Erythroblast (primary cell): ENCODE measurements at regions not wholly inside any gene's neighbourhood (a gene's known extent, or its start where the extent isn't known, plus 50 kb on each side); places are given as distances from the start of the nearest gene placed in this dataset.
"Not testable (repeated sequence)": the region's sequence is repeated elsewhere in the genome, so short reads cannot be mapped to it uniquely, and the experiment has no call there.

Experiments
- DNase-seq, 2 experiments: peaks; one replicate each; lab custom pipeline; 2025; lab: John Stamatoyannopoulos, UW
- GATA1 ChIP-seq: IDR thresholded peaks from 2 replicates; pipeline ENCODE4 v1.6.1; 2011; ENCODE audit warnings: low read depth, mild to moderate bottlenecking, control low read depth, low read length, moderate library complexity
- POLR2A ChIP-seq: IDR thresholded peaks from 2 replicates; pipeline ENCODE4 v1.6.1; 2011; ENCODE audit warnings: mild to moderate bottlenecking, low read length

DNA sequence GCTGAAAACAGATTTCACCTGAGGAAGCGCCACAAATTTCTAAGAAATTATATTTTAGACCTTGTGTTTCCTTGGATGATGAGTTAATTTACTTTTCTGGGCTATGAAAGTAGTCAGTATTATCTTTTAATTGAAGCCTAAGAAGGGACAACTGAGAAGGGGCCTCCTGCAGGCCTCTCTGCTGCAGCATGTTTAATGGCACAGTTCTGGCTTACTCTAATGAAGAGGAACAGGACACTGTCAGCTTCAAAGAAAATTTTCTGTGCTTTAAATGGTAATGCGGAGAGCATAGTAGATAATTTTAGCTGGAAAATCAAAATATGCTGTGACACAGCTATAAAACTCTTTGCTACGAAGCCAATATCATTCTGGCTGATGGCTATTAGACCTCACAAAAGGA lies 167.4 kb downstream of the HDGFL1 start:
- TF ChIP-seq GATA1 (no peak), POLR2A (no peak)
- no peak for DNase-seq

DNA sequence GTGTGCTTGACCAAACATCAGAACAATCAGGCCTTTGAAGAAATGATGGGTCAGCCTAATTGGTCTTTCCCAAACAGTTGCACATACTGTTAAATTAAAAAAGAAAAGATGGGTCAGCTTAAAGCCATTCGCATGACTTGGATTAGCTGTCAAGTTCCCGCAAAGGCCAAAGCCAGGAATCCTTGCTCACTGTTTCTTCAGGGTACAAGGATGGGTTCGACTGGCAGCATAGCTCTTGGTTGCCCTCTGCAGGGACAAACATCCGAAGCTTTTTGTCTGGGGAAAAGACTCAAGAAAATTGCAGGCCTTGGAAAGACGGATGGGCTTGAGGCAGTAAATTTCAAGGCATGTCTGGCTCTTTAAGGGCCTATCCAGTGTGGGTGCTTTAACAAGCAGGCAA lies 168.0 kb downstream of the HDGFL1 start:
- no peak for TF ChIP-seq GATA1
- TF ChIP-seq POLR2A, result no peak
- peak; percentile 0 to 1 for DNase-seq

DNA sequence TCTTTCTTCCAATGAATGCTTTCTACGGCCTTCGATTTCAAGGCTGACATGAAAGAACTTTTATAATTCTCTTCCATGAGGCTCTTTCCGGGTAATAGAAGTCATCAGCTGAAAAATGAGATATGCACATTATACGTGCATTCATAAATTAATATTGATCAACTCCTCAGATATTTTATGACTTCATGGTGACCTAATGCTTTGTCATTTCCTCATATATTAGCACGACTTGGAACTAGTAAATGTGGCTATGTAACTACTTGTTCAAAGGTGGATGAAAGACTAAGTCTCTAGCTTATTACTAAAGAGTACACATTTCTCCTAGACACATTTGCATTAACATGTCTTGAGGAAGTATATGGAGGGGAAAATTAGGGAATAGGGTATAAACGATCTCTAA lies 168.8 kb downstream of the HDGFL1 start:
- no peak for TF ChIP-seq POLR2A
- TF ChIP-seq GATA1, result no peak
- DNase-seq, result no peak

DNA sequence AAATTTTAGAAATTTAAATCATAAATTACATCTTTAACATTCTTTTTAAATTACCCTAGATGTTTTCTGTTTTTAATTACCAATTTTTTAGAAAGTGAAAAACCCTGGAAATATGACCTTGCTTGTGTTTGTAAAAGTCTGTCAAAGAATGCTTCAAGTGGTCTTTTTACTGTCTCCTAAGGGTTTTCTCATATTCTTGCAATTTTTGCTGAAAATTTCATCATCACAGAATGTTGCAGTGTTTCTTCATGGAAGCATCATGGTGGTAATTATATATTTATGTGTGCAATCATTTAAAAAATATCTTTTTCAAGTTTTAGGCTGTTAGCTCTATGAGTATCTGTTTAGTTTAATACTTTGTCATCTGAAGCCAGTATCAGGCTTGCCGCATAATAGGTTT lies 178.2 kb downstream of the HDGFL1 start:
- no peak for TF ChIP-seq GATA1
- TF ChIP-seq POLR2A, result no peak

DNA sequence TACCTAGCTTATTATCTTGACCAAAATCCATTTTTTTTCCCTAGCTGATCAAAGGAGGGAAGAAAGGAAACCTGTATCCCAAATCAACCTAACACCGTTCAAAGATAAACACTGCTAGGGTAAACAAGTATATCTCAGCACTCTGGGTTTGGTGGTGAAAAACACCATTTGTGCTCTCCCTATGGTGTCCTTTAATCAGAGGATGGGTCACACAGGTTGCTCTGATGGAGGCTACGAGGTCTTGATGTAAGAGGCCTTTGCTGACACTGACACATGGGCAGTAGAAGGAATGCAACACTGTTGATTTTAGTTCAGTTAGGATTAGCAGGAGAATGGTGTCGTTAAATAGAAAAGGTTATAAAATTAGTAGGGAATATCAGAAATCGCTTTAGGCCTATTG lies 179.3 kb downstream of the HDGFL1 start:
- TF ChIP-seq POLR2A, result no peak
- TF ChIP-seq GATA1, result no peak
- DNase-seq, result no peak

More for the DNA sequence above, 178.2 kb downstream of the HDGFL1 start:
- DNase-seq, result no peak

DNA sequence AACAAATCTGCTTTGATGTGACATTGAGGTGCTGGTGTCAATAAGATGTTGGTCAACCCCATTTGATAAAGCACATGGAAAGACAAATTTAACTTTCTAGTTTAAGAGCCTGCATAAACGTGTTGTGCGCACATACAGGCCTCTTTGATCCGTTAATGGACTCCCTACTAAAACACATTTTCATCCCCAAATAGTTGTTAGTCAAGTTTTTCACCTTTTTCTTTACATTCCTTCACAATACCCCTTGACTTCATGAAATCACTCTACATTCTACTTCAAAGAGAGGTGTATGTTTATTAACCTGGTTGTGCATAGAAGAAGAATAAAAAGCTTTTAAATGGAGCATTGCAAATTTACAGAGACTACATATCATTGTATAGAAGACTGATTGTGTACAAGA lies 180.3 kb downstream of the HDGFL1 start:
- TF ChIP-seq POLR2A, result no peak
- TF ChIP-seq GATA1, result no peak
- DNase-seq, result no peak

DNA sequence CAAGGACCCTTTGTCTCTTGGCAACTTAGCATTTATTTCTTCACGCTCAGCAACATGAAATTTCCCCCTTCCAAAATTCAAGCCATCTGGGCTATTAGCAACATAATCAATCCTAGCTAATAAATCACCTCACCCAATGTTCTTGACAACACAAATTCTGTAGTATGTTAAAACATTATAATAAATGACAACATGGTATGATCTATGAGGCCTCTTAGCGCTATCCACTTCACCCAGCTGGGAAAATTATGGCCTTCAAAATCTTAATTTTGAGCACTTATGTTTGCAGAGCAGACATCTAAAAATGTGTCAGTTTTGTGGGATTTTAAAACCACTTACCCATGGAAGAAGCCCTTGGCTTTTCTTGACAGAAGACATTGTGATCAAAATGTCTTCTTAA lies 181.9 kb downstream of the HDGFL1 start:
- no peak for DNase-seq
- no peak for TF ChIP-seq GATA1

DNA sequence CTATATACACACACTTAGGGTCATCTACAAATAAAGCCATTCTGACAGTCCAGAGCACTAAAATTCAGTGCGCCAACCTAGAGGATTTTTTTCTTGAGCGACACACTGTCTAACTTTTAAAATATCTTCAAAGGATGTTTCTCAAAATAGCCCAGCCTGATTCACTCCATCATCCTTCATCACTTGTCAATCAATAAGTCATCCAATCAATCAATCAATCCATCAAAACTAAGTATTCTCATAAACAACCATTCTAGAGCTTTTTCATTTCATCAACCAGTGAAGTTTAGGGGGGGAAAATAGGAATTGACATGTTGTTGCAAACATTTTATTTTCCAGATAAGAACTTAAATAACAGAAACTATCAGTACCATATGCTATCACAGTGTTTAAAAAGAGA lies 183.2 kb downstream of the HDGFL1 start:
- TF ChIP-seq POLR2A (no peak), GATA1 (no peak)
- no peak for DNase-seq

DNA sequence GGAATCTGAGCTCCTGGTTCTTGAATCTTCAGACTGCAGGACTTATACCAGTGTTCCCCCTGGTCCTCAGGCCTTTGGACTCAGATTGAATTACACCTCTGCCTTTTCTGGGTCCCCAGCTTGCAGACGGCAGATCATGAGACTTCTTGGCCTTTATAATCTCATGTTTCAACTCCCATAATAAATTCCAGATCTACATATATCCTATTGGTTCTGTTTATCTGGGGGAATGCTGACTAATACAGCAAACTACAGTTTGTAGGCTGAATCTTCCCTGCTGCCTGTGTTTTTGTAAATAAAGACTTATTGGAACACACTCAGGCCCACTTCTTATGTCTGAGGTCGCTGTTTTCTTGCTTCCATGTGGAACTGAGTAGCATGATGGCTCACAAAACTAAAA lies 184.7 kb downstream of the HDGFL1 start:
- DNase-seq, result no peak

DNA sequence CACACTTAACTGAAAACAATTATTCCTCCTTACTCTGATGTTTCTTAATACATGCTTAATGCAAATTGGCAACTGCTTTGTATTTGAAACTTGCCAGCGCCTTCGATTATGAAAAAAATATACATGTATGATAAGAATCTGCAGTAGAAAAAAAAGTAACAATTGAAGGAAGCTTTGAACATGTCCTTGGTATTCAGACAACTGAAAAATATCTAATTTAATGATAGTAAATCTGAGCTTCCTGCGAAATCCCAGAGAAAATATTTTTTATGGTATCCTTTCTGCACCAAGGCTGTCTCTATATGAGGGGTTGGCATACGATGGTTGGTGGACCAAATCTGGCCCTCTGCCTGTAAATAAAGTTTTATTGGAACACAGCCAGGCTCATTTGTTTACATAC lies 186.2 kb downstream of the HDGFL1 start:
- no peak for TF ChIP-seq POLR2A
- TF ChIP-seq GATA1, result no peak

More for the DNA sequence above, 184.7 kb downstream of the HDGFL1 start:
- TF ChIP-seq GATA1 (no peak), POLR2A (no peak)

DNA sequence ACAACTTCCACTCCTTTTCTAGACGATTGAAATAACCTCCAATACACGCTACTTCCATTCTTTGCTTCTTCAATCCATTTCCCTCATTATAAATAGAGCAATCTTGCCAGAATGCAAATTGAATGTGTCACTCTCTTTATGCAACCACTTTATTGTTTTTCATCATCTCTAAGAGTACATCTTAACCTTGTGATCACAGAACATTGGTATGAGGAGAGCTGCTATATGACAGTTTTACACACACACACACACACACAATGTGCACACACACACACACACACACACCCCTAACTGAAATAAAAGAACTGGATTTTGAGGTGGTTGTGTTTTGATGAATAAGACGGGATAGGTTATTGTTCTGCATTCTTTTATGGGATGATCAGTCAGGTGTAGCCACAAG lies 187.0 kb downstream of the HDGFL1 start:
- TF ChIP-seq POLR2A, result no peak
- no peak for TF ChIP-seq GATA1
- DNase-seq, result no peak

More for the DNA sequence above, 186.2 kb downstream of the HDGFL1 start:
- no peak for DNase-seq

DNA sequence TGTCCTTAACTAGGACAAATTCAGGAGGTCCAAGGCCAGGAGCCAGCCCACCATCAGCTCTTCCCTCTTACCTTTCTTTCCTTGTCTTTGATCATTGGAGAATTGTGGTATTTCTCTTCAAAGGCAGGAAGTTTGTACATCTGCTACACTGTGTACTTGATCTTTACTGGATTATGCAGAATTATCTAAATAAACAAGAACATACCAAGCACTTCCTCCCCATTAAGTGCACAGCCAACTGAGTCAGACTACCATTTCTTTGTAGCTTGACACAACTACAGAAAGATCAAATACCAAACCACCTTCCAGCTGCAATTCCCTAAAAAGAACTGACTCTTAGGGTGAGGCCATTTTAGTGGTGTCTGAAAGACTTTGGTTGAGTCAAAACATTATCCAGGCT lies 195.1 kb downstream of the HDGFL1 start:
- TF ChIP-seq POLR2A (no peak), GATA1 (no peak)
- no peak for DNase-seq

DNA sequence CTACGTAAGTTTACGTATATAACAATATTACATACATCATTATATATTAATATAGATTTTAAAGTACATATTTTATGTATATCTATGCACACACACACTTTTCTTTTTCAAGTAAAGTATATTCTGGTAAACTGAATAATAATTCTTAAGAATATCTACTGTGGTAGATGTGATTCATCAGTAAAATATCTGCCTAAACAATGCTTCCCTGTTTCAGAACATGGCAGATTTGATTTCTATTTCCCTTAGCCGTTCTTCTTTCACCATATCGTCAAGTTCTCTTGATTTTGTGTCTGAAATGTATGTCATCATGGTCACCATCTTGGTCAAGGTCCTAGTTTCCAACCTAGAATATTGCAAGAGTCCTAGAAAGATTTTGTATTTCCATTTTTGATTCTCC lies 195.6 kb downstream of the HDGFL1 start:
- no peak for DNase-seq
- TF ChIP-seq POLR2A (no peak), GATA1 (no peak)

DNA sequence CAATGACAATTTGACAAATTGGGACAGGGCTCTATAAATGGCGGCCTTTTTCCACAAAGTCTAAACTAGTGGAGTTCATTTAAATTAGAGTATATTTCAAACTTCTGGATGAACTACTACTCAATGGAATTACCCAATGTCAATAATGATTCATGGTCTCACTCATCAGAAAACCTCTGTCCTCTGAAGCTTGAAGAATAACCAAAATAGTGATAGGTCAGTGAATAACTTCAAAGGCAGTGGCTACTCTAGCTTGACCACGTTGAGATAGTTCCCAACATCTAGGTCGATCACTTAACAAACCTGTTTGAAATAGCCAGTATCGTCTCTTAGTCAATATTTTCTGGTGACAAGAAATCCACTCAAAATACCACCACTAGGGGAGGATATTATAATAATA lies 197.6 kb downstream of the HDGFL1 start:
- TF ChIP-seq GATA1 (no peak), POLR2A (no peak)
- no peak for DNase-seq

DNA sequence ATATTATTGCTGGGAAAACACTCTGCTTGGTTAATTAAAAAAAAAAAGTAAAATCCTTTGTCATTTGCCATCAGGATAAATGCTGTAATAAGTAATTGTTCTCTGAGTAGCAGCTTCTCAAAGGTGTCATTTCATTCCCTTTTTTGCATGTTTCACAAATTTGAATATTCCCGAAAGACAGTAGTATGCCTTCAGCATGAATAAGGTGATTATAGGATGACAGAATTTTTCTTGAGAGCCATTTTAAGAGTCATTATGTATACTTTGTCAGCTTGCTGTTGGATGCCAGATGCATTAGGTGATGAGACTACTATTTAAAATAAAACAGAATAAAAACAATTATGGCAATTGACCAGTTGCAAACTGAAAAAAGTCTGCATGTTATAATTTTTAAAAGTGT lies 200.7 kb downstream of the HDGFL1 start:
- TF ChIP-seq POLR2A (no peak), GATA1 (no peak)
- DNase-seq, result no peak

DNA sequence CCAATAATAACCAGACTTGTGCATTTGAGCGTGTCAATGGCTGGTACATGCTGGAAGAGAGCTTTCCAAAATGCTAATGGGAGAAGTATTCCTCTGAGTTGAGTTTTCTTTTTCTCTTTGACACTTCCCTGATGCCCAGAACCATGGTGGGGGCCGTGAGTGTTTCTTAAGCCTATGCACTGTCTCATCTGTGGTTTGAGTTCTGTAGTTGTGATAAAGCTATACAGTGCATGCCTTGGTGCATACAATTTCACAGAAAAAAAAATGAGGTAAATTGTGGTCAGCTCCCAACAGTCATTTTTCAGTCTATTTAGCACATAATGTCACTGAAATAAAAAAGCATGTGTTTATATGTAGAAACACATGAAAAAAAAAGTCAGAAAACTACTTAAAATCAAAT lies 204.8 kb downstream of the HDGFL1 start:
- DNase-seq, result no peak
- TF ChIP-seq GATA1 (no peak), POLR2A (no peak)

DNA sequence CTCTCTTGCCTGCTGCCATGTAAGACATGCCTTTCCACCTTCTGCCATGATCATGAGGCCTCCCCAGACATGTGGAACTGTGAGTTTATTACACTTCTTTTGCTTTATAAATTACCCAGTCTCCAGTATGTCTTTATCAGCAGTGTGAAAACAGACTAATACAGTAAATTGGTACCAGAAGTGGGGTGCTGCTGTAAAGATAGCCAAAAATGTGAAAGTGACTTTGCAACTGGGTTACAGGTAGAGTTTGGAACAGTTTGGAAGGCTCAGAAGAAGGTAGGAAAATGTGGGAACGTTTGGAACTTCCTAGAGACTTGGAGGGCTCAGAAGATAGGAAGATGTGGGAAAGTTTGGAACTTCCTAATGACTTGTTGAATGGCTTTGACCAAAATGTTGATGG lies 209.1 kb downstream of the HDGFL1 start:
- DNase-seq, result not testable (repeated sequence)
